ENCODE measurements at regions not wholly inside any gene's neighbourhood (a gene's known extent, or its start where the extent isn't known, plus 50 kb on each side); places are given as distances from the start of the nearest gene placed in this dataset.

GRCh38 chr6:140317950-140318349 lies 943.5 kb upstream of the CITED2 start:
- Histone ChIP-seq H3K9me3 (no peaks in the 10 kb centered on the region), H3K4me3 (no peak overlapping the region), H3K36me3 (ENCODE audit: low read depth, missing control alignments) (no peaks in the 10 kb centered on the region), H3K27ac (no peak overlapping the region), H3K4me1 (no peaks in the 10 kb centered on the region), H3K27me3 (no peaks in the 10 kb centered on the region)
- intact Hi-C loops (cut with DNase I; ENCODE audit: low total_unique reads) = no loop called here
- DNase-seq = no peak
- TF ChIP-seq CTCF (IDR thresholded peaks at IDR 0.05) (no peak), POLR2A (IDR thresholded peaks at IDR 0.05) (no peak)
- 86 to 92% methylated on average over 2 of the region's 2 CpGs for WGBS, 2 donors

- intact Hi-C loops (cut with DNase I; ENCODE audit: low total_unique reads) = no loop called here
- TF ChIP-seq CTCF (IDR thresholded peaks at IDR 0.05) (no peak), POLR2A (IDR thresholded peaks at IDR 0.05) (no peak)
- 90 to 91% methylated on average over 4 of the region's 4 CpGs for WGBS, 2 donors
- Histone ChIP-seq H3K36me3 (ENCODE audit: low read depth, missing control alignments) (no peaks in the 10 kb centered on the region), H3K9me3 (no peaks in the 10 kb centered on the region), H3K27ac (no peak overlapping the region), H3K27me3 (no peaks in the 10 kb centered on the region), H3K4me3 (no peak overlapping the region), H3K4me1 (no peaks in the 10 kb centered on the region)
- no peak for DNase-seq
Observed at GRCh38 chr6:140316966-140317365, 942.5 kb upstream of the CITED2 start.

GRCh38 chr6:140314682-140315081 lies 940.2 kb upstream of the CITED2 start:
- no peak for DNase-seq
- intact Hi-C loops (cut with DNase I; ENCODE audit: low total_unique reads) = no loop called here
- no peak overlapping the region for H3K27ac ChIP-seq

GRCh38 chr6:140311146-140311545 lies 936.7 kb upstream of the CITED2 start:
- intact Hi-C loops (cut with DNase I; ENCODE audit: low total_unique reads) = no loop called here
- H3K4me1 ChIP-seq = no peaks in the 10 kb centered on the region
- H3K36me3 ChIP-seq (ENCODE audit: low read depth, missing control alignments) = no peaks in the 10 kb centered on the region
- no peak overlapping the region for H3K27ac ChIP-seq
- TF ChIP-seq CTCF (IDR thresholded peaks at IDR 0.05) = no peak
- TF ChIP-seq POLR2A (IDR thresholded peaks at IDR 0.05) = no peak
- H3K9me3 ChIP-seq = no peaks in the 10 kb centered on the region
- no peak overlapping the region for H3K4me3 ChIP-seq
- no peak for DNase-seq
- no peaks in the 10 kb centered on the region for H3K27me3 ChIP-seq

More at GRCh38 chr6:140314682-140315081, 940.2 kb upstream of the CITED2 start:
- Histone ChIP-seq H3K9me3 (no peaks in the 10 kb centered on the region), H3K4me1 (no peaks in the 10 kb centered on the region), H3K27me3 (no peaks in the 10 kb centered on the region), H3K4me3 (no peak overlapping the region), H3K36me3 (ENCODE audit: low read depth, missing control alignments) (no peaks in the 10 kb centered on the region)
- 45 to 54% methylated on average over 2 of the region's 2 CpGs for WGBS, 2 donors
- no peak for TF ChIP-seq POLR2A (IDR thresholded peaks at IDR 0.05)
- TF ChIP-seq CTCF (IDR thresholded peaks at IDR 0.05) = no peak

- no peak for DNase-seq
- H3K9me3 ChIP-seq = no peaks in the 10 kb centered on the region
- WGBS, 2 donors = 85 to 92% methylated on average over 8 of the region's 8 CpGs
- no peak overlapping the region for H3K27ac ChIP-seq
- no peaks in the 10 kb centered on the region for H3K27me3 ChIP-seq
- no peaks in the 10 kb centered on the region for H3K4me1 ChIP-seq
- TF ChIP-seq POLR2A (IDR thresholded peaks at IDR 0.05) (no peak), CTCF (IDR thresholded peaks at IDR 0.05) (no peak)
- intact Hi-C loops (cut with DNase I; ENCODE audit: low total_unique reads) = no loop called here
- no peak overlapping the region for H3K4me3 ChIP-seq
- no peaks in the 10 kb centered on the region for H3K36me3 ChIP-seq (ENCODE audit: low read depth, missing control alignments)
Observed at GRCh38 chr6:140303218-140303949, 928.9 kb upstream of the CITED2 start.
